ENCODE measurements at regions not wholly inside any gene's neighbourhood (a gene's known extent, or its start where the extent isn't known, plus 50 kb on each side); places are given as distances from the start of the nearest gene placed in this dataset.

DNA sequence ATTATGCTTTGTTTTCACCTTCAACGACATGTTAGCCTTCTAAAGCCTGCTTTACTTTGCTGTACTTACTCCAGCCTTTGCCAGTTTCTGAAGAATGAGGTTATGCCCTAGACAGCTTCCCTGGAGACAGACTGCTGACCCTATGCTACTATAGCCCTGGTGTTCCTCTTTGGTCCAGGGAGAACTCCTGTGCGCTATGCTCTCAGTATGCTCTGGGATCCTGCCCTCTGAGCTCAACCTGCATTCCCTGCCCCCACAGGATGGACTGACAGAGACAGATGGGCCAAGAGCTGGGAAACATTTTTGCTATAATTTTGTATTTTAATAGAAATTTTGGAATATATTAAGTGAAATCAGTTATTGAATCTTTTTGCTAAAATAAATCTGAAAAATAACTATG is 425.9 kb downstream of the TMA16 start:
- no peak for TF ChIP-seq ZBTB21 (CRISPR knock-in tag; IDR thresholded peaks at IDR 0.05; ENCODE audit: borderline replicate concordance)
- TF ChIP-seq PRRX2 (CRISPR knock-in tag; IDR thresholded peaks at IDR 0.05): no peak
- TF ChIP-seq, protein P1, sequence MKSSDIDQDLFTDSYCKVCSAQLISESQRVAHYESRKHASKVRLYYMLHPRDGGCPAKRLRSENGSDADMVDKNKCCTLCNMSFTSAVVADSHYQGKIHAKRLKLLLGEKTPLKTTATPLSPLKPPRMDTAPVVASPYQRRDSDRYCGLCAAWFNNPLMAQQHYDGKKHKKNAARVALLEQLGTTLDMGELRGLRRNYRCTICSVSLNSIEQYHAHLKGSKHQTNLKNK (CRISPR knock-in tag; IDR thresholded peaks at IDR 0.05): no peak
- TF ChIP-seq FOXJ3 (CRISPR knock-in tag; IDR thresholded peaks at IDR 0.05; ENCODE audit: borderline replicate concordance): no peak
- no peak for TF ChIP-seq SMAD4 (CRISPR knock-in tag; IDR thresholded peaks at IDR 0.05)
- TF ChIP-seq, protein P2, sequence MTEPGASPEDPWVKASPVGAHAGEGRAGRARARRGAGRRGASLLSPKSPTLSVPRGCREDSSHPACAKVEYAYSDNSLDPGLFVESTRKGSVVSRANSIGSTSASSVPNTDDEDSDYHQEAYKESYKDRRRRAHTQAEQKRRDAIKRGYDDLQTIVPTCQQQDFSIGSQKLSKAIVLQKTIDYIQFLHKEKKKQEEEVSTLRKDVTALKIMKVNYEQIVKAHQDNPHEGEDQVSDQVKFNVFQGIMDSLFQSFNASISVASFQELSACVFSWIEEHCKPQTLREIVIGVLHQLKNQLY (CRISPR knock-in tag; IDR thresholded peaks at IDR 0.05): no peak
- TF ChIP-seq, protein P3, sequence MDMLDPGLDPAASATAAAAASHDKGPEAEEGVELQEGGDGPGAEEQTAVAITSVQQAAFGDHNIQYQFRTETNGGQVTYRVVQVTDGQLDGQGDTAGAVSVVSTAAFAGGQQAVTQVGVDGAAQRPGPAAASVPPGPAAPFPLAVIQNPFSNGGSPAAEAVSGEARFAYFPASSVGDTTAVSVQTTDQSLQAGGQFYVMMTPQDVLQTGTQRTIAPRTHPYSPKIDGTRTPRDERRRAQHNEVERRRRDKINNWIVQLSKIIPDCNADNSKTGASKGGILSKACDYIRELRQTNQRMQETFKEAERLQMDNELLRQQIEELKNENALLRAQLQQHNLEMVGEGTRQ (CRISPR knock-in tag; IDR thresholded peaks at IDR 0.05): no peak
- no peak for TF ChIP-seq NR2C2 (CRISPR knock-in tag; IDR thresholded peaks at IDR 0.05)
- TF ChIP-seq, protein P4, sequence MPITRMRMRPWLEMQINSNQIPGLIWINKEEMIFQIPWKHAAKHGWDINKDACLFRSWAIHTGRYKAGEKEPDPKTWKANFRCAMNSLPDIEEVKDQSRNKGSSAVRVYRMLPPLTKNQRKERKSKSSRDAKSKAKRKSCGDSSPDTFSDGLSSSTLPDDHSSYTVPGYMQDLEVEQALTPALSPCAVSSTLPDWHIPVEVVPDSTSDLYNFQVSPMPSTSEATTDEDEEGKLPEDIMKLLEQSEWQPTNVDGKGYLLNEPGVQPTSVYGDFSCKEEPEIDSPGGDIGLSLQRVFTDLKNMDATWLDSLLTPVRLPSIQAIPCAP (CRISPR knock-in tag; IDR thresholded peaks at IDR 0.05): no peak
- no peak for TF ChIP-seq ELF4 (CRISPR knock-in tag; IDR thresholded peaks at IDR 0.05; ENCODE audit: low read depth)
- no peak for TF ChIP-seq JUN (CRISPR knock-in tag; IDR thresholded peaks at IDR 0.05)
- TF ChIP-seq, protein P5, sequence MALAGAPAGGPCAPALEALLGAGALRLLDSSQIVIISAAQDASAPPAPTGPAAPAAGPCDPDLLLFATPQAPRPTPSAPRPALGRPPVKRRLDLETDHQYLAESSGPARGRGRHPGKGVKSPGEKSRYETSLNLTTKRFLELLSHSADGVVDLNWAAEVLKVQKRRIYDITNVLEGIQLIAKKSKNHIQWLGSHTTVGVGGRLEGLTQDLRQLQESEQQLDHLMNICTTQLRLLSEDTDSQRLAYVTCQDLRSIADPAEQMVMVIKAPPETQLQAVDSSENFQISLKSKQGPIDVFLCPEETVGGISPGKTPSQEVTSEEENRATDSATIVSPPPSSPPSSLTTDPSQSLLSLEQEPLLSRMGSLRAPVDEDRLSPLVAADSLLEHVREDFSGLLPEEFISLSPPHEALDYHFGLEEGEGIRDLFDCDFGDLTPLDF (CRISPR knock-in tag; IDR thresholded peaks at IDR 0.05): no peak
- POLR2A ChIA-PET: no interaction called here
- no peak overlapping the region; the same call in 1 of the 2 replicates for H3K27ac Mint-ChIP-seq
- no peaks in the 10 kb centered on the region for H3K4me1 Mint-ChIP-seq
- H3K9me3 Mint-ChIP-seq: no peaks in the 10 kb centered on the region
- DNase-seq (ENCODE audit: low spot score): no peak
- no peak overlapping the region for H3K4me3 Mint-ChIP-seq
- H3K27me3 Mint-ChIP-seq (ENCODE audit: low read depth): no peaks in the 10 kb centered on the region
- H3K36me3 Mint-ChIP-seq: no peaks in the 10 kb centered on the region
- peak; percentile 78 for ATAC-seq
- CTCF ChIA-PET: interaction anchor here (1.3 kb wide), 1 partner anchor 19 kb away, joined by 3 read pairs; no protein-coding TSS in a partner anchor

DNA sequence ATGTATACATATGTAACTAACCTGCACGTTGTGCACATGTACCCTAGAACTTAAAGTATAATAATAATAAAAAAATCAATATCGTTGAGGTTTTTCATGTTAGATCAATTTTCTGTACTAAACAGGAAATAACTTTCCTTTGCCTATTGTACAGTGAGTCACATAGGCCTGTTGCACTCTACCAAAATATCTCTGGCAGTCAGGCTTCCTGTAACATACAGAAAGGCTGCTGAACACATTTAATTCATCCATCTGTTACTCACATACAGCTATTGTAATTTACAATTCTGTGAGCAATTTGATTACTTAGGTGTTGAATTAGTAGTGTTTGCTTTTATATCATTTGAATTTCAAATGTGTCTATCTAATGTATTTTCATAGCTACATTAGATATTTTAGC is 427.8 kb downstream of the TMA16 start:
- Mint-ChIP-seq H3K36me3 (no peaks in the 10 kb centered on the region), H3K4me1 (no peaks in the 10 kb centered on the region), H3K9me3 (no peaks in the 10 kb centered on the region), H3K27me3 (ENCODE audit: low read depth) (no peaks in the 10 kb centered on the region), H3K4me3 (no peak overlapping the region), H3K27ac (no peak overlapping the region)
- DNase-seq (ENCODE audit: low spot score) (no peak), ATAC-seq (no peak)
- ChIA-PET CTCF (no interaction called here), POLR2A (no interaction called here)
- TF ChIP-seq CREM (CRISPR knock-in tag; IDR thresholded peaks at IDR 0.05): no peak
- TF ChIP-seq GTF2I (CRISPR knock-in tag; conservative IDR thresholded peaks at IDR 0.05): no peak
- TF ChIP-seq, protein P2 (CRISPR knock-in tag; IDR thresholded peaks at IDR 0.05): no peak
- TF ChIP-seq, protein P6, sequence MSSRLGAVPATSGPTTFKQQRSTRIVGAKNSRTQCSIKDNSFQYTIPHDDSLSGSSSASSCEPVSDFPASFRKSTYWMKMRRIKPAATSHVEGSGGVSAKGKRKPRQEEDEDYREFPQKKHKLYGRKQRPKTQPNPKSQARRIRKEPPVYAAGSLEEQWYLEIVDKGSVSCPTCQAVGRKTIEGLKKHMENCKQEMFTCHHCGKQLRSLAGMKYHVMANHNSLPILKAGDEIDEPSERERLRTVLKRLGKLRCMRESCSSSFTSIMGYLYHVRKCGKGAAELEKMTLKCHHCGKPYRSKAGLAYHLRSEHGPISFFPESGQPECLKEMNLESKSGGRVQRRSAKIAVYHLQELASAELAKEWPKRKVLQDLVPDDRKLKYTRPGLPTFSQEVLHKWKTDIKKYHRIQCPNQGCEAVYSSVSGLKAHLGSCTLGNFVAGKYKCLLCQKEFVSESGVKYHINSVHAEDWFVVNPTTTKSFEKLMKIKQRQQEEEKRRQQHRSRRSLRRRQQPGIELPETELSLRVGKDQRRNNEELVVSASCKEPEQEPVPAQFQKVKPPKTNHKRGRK (CRISPR knock-in tag; IDR thresholded peaks at IDR 0.05; ENCODE audit: borderline replicate concordance): no peak
- TF ChIP-seq TCF7 (CRISPR knock-in tag; IDR thresholded peaks at IDR 0.05; ENCODE audit: low read depth): no peak
- TF ChIP-seq, protein P7, sequence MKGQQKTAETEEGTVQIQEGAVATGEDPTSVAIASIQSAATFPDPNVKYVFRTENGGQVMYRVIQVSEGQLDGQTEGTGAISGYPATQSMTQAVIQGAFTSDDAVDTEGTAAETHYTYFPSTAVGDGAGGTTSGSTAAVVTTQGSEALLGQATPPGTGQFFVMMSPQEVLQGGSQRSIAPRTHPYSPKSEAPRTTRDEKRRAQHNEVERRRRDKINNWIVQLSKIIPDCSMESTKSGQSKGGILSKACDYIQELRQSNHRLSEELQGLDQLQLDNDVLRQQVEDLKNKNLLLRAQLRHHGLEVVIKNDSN (CRISPR knock-in tag; IDR thresholded peaks at IDR 0.05): no peak
- no peak for TF ChIP-seq MXD4 (CRISPR knock-in tag; IDR thresholded peaks at IDR 0.05; ENCODE audit: borderline replicate concordance)
- TF ChIP-seq ZNF138 (CRISPR knock-in tag; conservative IDR thresholded peaks at IDR 0.05): no peak
- TF ChIP-seq ZNF121 (CRISPR knock-in tag; IDR thresholded peaks at IDR 0.05): no peak
- no peak for TF ChIP-seq NFE2L1 (CRISPR knock-in tag; IDR thresholded peaks at IDR 0.05)
- TF ChIP-seq RELA (CRISPR knock-in tag; IDR thresholded peaks at IDR 0.05; ENCODE audit: borderline replicate concordance): no peak
- TF ChIP-seq SMAD3 (CRISPR knock-in tag; IDR thresholded peaks at IDR 0.05; ENCODE audit: borderline replicate concordance): no peak
- TF ChIP-seq, protein P8, sequence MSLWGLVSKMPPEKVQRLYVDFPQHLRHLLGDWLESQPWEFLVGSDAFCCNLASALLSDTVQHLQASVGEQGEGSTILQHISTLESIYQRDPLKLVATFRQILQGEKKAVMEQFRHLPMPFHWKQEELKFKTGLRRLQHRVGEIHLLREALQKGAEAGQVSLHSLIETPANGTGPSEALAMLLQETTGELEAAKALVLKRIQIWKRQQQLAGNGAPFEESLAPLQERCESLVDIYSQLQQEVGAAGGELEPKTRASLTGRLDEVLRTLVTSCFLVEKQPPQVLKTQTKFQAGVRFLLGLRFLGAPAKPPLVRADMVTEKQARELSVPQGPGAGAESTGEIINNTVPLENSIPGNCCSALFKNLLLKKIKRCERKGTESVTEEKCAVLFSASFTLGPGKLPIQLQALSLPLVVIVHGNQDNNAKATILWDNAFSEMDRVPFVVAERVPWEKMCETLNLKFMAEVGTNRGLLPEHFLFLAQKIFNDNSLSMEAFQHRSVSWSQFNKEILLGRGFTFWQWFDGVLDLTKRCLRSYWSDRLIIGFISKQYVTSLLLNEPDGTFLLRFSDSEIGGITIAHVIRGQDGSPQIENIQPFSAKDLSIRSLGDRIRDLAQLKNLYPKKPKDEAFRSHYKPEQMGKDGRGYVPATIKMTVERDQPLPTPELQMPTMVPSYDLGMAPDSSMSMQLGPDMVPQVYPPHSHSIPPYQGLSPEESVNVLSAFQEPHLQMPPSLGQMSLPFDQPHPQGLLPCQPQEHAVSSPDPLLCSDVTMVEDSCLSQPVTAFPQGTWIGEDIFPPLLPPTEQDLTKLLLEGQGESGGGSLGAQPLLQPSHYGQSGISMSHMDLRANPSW (CRISPR knock-in tag; conservative IDR thresholded peaks at IDR 0.05; ENCODE audit: low read depth): no peak
- TF ChIP-seq NR2C2 (CRISPR knock-in tag; IDR thresholded peaks at IDR 0.05): no peak
- TF ChIP-seq, protein P9, sequence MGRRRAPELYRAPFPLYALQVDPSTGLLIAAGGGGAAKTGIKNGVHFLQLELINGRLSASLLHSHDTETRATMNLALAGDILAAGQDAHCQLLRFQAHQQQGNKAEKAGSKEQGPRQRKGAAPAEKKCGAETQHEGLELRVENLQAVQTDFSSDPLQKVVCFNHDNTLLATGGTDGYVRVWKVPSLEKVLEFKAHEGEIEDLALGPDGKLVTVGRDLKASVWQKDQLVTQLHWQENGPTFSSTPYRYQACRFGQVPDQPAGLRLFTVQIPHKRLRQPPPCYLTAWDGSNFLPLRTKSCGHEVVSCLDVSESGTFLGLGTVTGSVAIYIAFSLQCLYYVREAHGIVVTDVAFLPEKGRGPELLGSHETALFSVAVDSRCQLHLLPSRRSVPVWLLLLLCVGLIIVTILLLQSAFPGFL (CRISPR knock-in tag; IDR thresholded peaks at IDR 0.05; ENCODE audit: borderline replicate concordance): no peak

Measured in WTC11 (cell line).